HuH-7 (cell line): ENCODE measurements at regions not wholly inside any gene's neighbourhood (a gene's known extent, or its start where the extent isn't known, plus 50 kb on each side); places are given as distances from the start of the nearest gene placed in this dataset.

Source experiments
- DNase-seq: peaks from one replicate; pipeline ENCODE4 v3.0.0; 2011; ENCODE audit warnings: low spot score

GRCh38 chr1:232555494-232556210 is 74.3 kb downstream of the SIPA1L2 start:
- no peak for DNase-seq

- no peak for DNase-seq
These were observed 75.5 kb downstream of the SIPA1L2 start for GRCh38 chr1:232554409-232554808.

- no peak for DNase-seq
These were observed 76.1 kb downstream of the SIPA1L2 start for GRCh38 chr1:232553809-232554208.

DNA sequence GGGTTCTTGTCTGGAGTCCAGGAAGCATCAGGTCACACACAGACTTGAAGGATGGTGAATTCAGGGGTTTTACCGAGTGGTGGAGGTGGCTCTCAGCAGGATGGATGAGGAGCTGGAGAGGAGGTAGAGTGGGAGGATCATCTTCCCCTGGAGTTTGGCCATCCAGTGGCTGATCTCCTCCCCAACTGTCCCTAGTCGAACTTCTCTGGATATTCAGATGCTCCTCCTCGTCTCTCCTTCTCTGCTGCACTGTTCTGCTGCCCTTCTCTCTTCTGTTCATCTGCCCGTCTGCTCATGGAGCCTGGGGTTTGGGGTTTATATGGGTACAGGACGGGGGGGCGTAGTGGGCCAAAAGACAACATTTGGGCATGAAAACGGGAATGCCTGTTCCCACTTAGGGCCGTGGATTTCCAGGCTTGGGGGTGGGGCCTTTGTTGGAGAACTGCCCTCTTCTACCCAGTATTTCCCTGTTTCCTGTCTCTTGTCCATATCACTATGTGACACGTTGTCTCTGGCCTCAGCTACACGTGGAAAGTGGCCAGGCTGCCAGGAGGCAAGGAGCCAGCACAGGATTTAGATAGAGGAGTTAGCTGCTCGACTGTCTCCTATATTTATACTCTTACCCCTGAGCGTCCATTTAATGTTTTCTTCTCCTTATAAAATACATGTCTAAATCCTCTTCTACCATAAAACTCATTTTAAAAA is 76.7 kb downstream of the SIPA1L2 start:
- no peak for DNase-seq

DNA sequence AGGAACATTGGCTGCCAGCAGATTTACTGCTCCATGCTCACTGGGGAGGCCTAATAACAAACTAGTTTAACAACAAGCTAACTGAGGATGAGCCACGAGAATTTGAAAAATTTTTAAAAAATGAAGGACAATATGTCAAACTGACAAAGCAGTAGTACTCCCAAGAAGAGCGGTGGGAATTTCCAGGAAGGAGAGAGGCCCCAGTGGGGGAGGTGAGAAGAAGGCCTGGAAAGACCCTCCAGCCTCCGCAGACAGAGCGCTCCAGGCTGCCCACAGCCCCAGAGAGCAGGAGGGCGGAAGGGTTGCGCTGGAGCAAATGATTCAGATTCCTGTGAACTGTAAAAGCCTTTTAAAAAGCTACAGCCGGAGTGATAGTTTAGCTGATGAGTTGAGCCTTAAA is 78.5 kb downstream of the SIPA1L2 start:
- DNase-seq = no peak

GRCh38 chr1:232550007-232550406 is 79.9 kb downstream of the SIPA1L2 start:
- DNase-seq = no peak

DNA sequence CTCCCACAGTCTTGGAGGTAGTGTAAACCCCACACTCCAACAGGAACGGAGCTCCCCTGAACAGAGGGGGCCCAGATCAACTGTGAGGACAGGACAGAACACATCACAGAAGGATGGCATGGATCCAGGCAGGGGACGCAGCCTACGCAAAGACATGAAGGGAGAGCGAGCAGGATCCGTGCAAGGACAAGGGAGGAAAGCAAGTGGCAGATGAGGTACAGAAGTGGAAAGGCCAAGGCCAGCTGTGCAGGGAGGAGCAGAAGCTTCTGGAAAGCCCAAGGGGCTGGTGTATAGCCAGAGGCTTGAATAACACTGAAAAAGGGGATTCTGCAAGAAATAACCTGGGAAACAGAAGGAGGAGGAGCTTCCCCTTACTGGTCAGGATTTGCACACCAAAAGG is 81.2 kb downstream of the SIPA1L2 start:
- DNase-seq = no peak

- DNase-seq = no peak
These were observed 81.9 kb downstream of the SIPA1L2 start for GRCh38 chr1:232547938-232548484.

DNA sequence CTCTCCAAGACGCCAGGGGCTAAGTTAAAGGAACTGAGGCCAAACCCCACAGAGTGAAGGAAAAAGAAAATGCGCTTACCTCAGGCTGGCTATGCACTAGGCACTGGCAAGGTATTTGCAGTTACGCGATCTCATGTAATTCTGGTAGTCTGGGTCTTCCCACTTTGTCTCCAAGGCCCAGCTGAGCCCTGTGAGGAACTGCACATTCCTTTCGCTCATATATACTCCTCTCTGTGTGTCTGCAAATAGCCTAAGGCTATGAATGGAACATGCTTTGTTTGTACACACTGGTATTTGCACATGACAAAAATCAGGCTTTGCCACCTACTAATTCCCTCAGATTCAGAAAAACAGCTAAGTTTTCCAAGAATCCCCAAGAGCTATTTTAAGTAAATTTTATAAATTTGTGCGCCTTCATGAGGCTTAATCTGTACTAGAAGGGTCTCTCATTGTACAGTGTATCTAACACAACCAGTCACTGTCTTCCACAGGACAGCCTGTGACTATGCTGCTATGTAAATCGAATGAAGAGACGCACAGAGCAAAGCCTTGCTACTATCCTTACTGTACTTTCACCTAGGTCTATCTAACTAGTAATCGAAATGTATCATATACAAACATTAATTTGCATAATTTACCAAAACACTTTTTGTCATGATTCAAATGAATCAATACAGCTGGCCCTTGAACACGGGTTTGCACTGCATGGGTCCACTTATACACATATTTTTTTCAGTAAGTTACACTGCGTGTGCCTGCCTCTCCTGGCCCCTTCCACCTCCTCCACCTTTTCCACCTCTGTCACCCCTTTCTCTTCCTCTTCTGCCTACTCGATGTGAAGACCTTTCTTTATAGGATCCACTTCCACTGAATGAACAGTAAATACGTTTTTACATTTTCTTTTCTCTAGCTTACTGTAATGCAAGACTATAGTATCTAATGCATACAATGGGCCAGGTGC is 87.0 kb downstream of the SIPA1L2 start:
- no peak for DNase-seq

DNA sequence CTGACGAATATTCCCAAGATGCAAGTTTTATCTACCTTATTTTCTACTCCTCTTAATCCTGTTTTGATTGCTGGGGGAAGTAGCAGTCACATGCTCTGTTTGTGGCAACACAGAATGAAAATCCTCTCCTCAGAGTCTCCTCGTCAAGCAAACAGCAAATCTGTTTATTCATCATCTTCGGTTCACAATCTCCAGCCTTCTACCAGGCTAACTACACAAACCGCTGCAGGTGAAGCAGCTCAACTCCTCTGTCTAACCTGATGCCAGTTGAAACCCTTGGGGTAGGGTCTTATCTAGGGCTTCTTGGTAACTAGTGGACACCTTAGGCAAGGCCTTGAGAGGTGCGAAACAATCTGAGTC is 91.0 kb downstream of the SIPA1L2 start:
- no peak for DNase-seq

GRCh38 chr1:232538224-232538942 is 91.5 kb downstream of the SIPA1L2 start:
- DNase-seq = peak; percentile 40

GRCh38 chr1:232534552-232535517 is 95.1 kb downstream of the SIPA1L2 start:
- no peak for DNase-seq

DNA sequence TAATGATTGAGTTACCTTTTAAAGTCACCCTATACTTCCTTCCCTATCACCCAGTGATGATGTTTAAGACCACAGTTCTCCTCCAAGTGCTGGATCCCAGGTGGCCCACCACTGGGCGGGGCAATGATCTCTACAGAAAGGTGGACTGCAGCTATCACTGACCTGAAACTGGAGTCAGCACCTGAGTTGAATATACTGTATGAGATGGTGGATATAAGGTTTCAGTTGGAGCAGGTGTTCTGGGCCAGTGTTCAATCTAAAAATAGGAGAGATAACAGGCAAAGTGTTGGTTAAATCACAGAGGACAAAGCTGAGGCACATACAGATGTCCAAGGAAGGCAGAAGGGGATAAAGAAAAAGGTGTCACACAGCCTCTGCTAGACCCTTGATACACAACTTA is 96.6 kb downstream of the SIPA1L2 start:
- DNase-seq = no peak

DNA sequence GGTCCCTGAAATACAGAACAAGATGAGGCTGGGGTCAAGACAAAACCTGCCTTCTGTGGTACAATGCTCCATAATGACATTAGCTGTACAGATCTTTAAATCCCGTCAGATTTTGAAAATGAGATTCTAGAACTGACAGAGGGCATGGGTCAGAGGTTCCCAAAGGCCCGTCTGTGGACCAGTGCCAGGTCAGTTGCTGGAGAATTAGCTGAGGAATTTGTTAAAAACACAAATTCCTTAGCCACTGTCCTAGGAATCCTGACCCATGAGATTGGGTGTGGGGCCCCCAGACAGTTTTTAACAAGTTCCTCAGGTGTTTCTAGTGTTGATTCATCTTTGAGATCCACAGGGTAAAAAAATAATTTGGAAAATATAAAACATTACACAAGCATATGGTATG is 97.0 kb downstream of the SIPA1L2 start:
- no peak for DNase-seq

GRCh38 chr1:232531291-232531690 is 98.6 kb downstream of the SIPA1L2 start:
- DNase-seq = no peak

GRCh38 chr1:232529747-232530146 is 100.2 kb downstream of the SIPA1L2 start:
- no peak for DNase-seq

DNA sequence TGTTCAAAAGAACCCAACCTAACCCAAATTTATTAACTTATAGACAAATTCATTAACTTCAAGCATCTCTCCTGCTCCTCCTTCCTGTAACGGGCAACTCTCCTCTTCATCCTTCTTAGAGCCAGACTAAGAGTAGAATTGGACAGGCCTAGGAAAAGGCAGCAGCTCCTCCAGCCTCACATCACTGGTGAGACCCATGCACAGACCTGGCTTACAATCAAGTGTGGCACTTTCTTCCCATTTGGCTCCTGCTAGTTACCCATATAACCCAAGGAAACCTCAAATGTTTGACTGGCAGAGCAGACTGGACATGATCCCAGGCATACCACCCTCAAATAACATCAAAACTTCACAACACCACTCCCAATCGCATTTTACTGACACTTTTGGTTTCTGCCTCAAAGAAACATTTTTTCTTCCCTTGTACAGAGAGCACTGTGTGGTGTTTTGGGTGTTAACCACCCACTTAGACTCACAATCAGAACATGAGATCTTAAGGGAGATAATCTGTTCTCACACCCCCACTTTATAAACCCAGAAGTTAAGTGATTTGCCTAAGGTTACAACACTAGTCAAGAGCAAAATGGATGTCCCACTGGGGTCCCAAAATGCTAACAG is 101.4 kb downstream of the SIPA1L2 start:
- DNase-seq = no peak

- no peak for DNase-seq
These were observed 105.9 kb downstream of the SIPA1L2 start for GRCh38 chr1:232524056-232524455.

DNA sequence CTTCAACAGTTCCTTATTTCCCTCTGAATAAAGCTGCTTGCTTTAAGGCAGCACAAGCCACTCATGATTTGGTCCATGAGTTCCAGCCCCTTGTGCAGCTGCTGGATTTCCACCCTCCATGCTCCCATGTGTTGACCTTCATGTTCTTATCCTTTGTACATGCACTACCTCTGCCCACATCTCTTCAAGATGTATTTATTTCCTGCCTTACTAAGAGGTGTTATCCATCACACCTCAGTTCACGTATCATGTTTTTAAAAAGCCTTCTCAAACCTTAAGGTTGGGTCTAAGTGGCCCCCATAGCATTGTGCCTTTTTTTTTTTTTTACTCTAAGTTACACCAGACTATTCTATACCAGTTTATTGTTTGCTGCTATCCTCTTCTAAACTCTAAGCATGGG is 107.7 kb downstream of the SIPA1L2 start:
- no peak for DNase-seq

GRCh38 chr1:232521660-232522059 is 108.3 kb downstream of the SIPA1L2 start:
- no peak for DNase-seq
